ENCODE measurements at regions not wholly inside any gene's neighbourhood (a gene's known extent, or its start where the extent isn't known, plus 50 kb on each side); places are given as distances from the start of the nearest gene placed in this dataset.
"Not testable (repeated sequence)": the region's sequence is repeated elsewhere in the genome, so short reads cannot be mapped to it uniquely, and the experiment has no call there.

GRCh38 chr7:113775804-113776203, 143.0 kb downstream of the PPP1R3A start:
- DNase-seq, result no peak

- no peak for DNase-seq
These were observed 143.4 kb downstream of the PPP1R3A start for GRCh38 chr7:113775401-113775800.

GRCh38 chr7:113774182-113774807, 144.5 kb downstream of the PPP1R3A start:
- DNase-seq, result no peak

GRCh38 chr7:113770146-113770738, 148.6 kb downstream of the PPP1R3A start:
- DNase-seq, result no peak

GRCh38 chr7:113768387-113768786, 150.4 kb downstream of the PPP1R3A start:
- DNase-seq, result no peak

- DNase-seq, result no peak
These were observed 154.3 kb downstream of the PPP1R3A start for GRCh38 chr7:113764401-113765035.

GRCh38 chr7:113763226-113763625, 155.6 kb downstream of the PPP1R3A start:
- DNase-seq, result no peak

GRCh38 chr7:113756250-113756649, 162.6 kb downstream of the PPP1R3A start:
- no peak for DNase-seq

GRCh38 chr7:113752689-113753088, 166.1 kb downstream of the PPP1R3A start:
- DNase-seq, result no peak

GRCh38 chr7:113752289-113752688, 166.5 kb downstream of the PPP1R3A start:
- no peak for DNase-seq

GRCh38 chr7:113751547-113751946, 167.3 kb downstream of the PPP1R3A start:
- DNase-seq, result no peak

- DNase-seq, result not testable (repeated sequence)
These were observed 170.4 kb downstream of the PPP1R3A start for GRCh38 chr7:113748385-113748784.

- DNase-seq, result not testable (repeated sequence)
These were observed 175.8 kb downstream of the PPP1R3A start for GRCh38 chr7:113742946-113743431.

- no peak for DNase-seq
These were observed 176.4 kb downstream of the PPP1R3A start for GRCh38 chr7:113742377-113742776.

- DNase-seq, result no peak
These were observed 187.2 kb downstream of the PPP1R3A start for GRCh38 chr7:113731571-113731970.

- DNase-seq, result no peak
These were observed 188.4 kb downstream of the PPP1R3A start for GRCh38 chr7:113730309-113730955.

GRCh38 chr7:113727486-113727885, 191.3 kb downstream of the PPP1R3A start:
- no peak for DNase-seq

- DNase-seq, result no peak
These were observed 196.8 kb downstream of the PPP1R3A start for GRCh38 chr7:113722006-113722405.

GRCh38 chr7:113717739-113718138, 201.1 kb downstream of the PPP1R3A start:
- DNase-seq, result no peak

GRCh38 chr7:113715981-113716856, 202.6 kb downstream of the PPP1R3A start:
- DNase-seq, result no peak

- no peak for DNase-seq
These were observed 203.5 kb downstream of the PPP1R3A start for GRCh38 chr7:113715262-113715661.

GRCh38 chr7:113710310-113711096, 208.3 kb downstream of the PPP1R3A start:
- peak; percentile 22 to 39 for DNase-seq

Data from activated CD4-positive, alpha-beta T cell treated with anti-CD3 and anti-CD28 coated beads for 4 hours (primary cell).